ENCODE measurements at regions not wholly inside any gene's neighbourhood (a gene's known extent, or its start where the extent isn't known, plus 50 kb on each side); places are given as distances from the start of the nearest gene placed in this dataset.

DNA sequence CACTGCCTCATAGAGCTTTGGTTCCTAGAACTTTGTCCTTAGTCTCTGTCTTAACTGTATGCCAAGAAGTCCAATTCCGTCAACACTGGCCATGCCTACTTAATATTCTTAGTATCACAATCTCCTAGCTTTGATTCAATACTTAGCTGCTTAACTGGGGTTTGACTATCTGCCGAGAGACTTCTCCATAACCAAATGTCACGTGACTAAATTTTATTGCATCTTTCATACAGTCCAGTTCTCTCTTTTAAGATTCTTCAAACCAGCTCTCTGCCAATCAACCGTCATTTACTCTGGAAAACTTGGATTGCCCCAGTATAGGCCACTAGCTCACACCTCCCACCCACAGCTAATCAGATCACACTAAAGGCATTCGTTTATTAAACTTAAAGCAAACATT lies 122.8 kb downstream of the ATXN7L3B start:
- TF ChIP-seq POLR2A (IDR thresholded peaks at IDR 0.05): no peak
- no peak for TF ChIP-seq POLR2AphosphoS5 (IDR thresholded peaks at IDR 0.05)
